Fibroblast of lung (primary cell): ENCODE measurements at regions not wholly inside any gene's neighbourhood (a gene's known extent, or its start where the extent isn't known, plus 50 kb on each side); places are given as distances from the start of the nearest gene placed in this dataset.
A peak's percentile ranks its signal among the peaks of the same experiment; 100 is the strongest.

Experiments used
- DNase-seq, 2 donors: peaks; one replicate each; pipeline versions ENCODE4 v3.0.0 to v3.0.0-alpha.2; 2010; ENCODE audit warnings: low read depth in 2 of 2
- H2AFZ ChIP-seq: 2 replicates; pipeline ENCODE4 v1.5.1; 2012; ENCODE audit warnings: low read length, control low read depth, inconsistent platforms
- H3K27ac ChIP-seq: 2 replicates; pipeline ENCODE4 v1.5.1; 2011; ENCODE audit warnings: low read length, control low read depth; ENCODE audit not compliant: insufficient read depth
- H3K27me3 ChIP-seq: 2 replicates; pipeline ENCODE4 v1.5.1; 2011; ENCODE audit warnings: mild to moderate bottlenecking, low read length; ENCODE audit not compliant: control insufficient read depth, insufficient read depth
- H3K36me3 ChIP-seq: 2 replicates; pipeline ENCODE4 v1.5.1; 2011; ENCODE audit warnings: low read length; ENCODE audit not compliant: control insufficient read depth, insufficient read depth
- H3K4me1 ChIP-seq: 2 replicates; pipeline ENCODE4 v1.5.1; 2011; ENCODE audit warnings: low read length; ENCODE audit not compliant: control insufficient read depth, insufficient read depth; ENCODE audit errors: extremely low read depth
- H3K4me2 ChIP-seq: 2 replicates; pipeline ENCODE4 v1.5.1; 2011; ENCODE audit warnings: low read length, control low read depth; ENCODE audit not compliant: insufficient read depth; ENCODE audit errors: extremely low read depth
- H3K4me3 ChIP-seq, 4 experiments: fragments of 200-600 bp in 1 of 4; sonication (generic) in 1 of 4; replicated peaks in 1 of 4; 2 replicates each; pipeline ENCODE4 v1.5.1; 2011 to 2016; ENCODE audit warnings: low read length in 4 of 4, low read depth in 3 of 4, mild to moderate bottlenecking in 3 of 4, control low read depth in 2 of 4, inconsistent platforms in 1 of 4, mixed read lengths in 1 of 4; ENCODE audit not compliant: insufficient read depth in 1 of 4; ENCODE audit errors: control extremely low read depth in 1 of 4
- H3K79me2 ChIP-seq: 2 replicates; pipeline ENCODE4 v1.5.1; 2012; ENCODE audit warnings: mild to moderate bottlenecking, low read length, inconsistent platforms; ENCODE audit not compliant: control insufficient read depth, insufficient read depth
- H3K9ac ChIP-seq: 2 replicates; pipeline ENCODE4 v1.5.1; 2011; ENCODE audit warnings: mild to moderate bottlenecking, low read length, control low read depth; ENCODE audit not compliant: insufficient read depth
- H3K9me3 ChIP-seq: 2 replicates; pipeline ENCODE4 v1.5.1; 2012; ENCODE audit warnings: low read depth, low read length; ENCODE audit not compliant: control insufficient read depth, insufficient read depth
- H4K20me1 ChIP-seq: 2 replicates; pipeline ENCODE4 v1.5.1; 2011; ENCODE audit warnings: low read length; ENCODE audit not compliant: control insufficient read depth, insufficient read depth; ENCODE audit errors: extremely low read depth
- EZH2 ChIP-seq: IDR thresholded peaks from 2 replicates; pipeline ENCODE4 v1.5.1; 2012; ENCODE audit warnings: low read length, control low read depth, mild to moderate bottlenecking; ENCODE audit errors: missing control alignments
- TF ChIP-seq, protein P1 (sequence below), 2 donors: IDR thresholded peaks in 1 of 2; conservative IDR thresholded peaks in 1 of 2; 1 replicate in 1 of 2; 2 replicates in 1 of 2; pipeline ENCODE4 v1.5.1; 2011 to 2012; ENCODE audit warnings: low read length in 2 of 2, control low read depth in 1 of 2, inconsistent platforms in 1 of 2, low read depth in 1 of 2, mild to moderate bottlenecking in 1 of 2

DNA sequence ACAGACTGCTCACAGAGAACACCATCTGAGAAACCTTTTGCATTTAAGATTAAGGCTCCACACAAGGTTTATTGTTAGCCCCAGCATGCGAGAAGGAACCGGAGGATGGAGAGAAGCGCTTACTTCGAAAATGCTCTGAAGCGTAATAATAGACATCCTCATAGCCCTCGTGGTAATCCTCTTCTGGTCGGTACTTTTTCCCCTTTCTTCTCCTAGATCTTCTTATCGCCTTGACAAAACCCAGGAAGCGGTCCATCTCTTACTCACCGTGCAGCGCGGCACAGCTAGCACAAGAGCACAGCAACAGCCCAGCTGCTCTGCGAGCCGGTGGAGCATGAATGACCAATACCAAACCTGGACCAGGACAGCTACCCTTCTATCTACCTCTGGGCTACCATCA, 125.1 kb upstream of the GRIP1 start:
- Histone ChIP-seq H3K4me2 (no peak overlapping the region), H3K27ac (no peak overlapping the region), H3K79me2 (no peaks in the 10 kb centered on the region), H4K20me1 (no peaks in the 10 kb centered on the region), H3K36me3 (no peaks in the 10 kb centered on the region), H2AFZ (no peak overlapping the region), H3K4me3 (no peak overlapping the region), H3K9me3 (no peaks in the 10 kb centered on the region), H3K4me1 (no peaks in the 10 kb centered on the region), H3K9ac (no peak overlapping the region), H3K27me3 (no peaks in the 10 kb centered on the region)
- peak in 1 of 2 donors; percentile 30 for DNase-seq
- TF ChIP-seq, protein P1, sequence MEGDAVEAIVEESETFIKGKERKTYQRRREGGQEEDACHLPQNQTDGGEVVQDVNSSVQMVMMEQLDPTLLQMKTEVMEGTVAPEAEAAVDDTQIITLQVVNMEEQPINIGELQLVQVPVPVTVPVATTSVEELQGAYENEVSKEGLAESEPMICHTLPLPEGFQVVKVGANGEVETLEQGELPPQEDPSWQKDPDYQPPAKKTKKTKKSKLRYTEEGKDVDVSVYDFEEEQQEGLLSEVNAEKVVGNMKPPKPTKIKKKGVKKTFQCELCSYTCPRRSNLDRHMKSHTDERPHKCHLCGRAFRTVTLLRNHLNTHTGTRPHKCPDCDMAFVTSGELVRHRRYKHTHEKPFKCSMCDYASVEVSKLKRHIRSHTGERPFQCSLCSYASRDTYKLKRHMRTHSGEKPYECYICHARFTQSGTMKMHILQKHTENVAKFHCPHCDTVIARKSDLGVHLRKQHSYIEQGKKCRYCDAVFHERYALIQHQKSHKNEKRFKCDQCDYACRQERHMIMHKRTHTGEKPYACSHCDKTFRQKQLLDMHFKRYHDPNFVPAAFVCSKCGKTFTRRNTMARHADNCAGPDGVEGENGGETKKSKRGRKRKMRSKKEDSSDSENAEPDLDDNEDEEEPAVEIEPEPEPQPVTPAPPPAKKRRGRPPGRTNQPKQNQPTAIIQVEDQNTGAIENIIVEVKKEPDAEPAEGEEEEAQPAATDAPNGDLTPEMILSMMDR (conservative IDR thresholded peaks at IDR 0.05 in 1 of 2, IDR thresholded peaks at IDR 0.05 in 1 of 2; ENCODE audit: low read depth in 1 of 2, low read length in 2 of 2), result no peak
- no peak for TF ChIP-seq EZH2

DNA sequence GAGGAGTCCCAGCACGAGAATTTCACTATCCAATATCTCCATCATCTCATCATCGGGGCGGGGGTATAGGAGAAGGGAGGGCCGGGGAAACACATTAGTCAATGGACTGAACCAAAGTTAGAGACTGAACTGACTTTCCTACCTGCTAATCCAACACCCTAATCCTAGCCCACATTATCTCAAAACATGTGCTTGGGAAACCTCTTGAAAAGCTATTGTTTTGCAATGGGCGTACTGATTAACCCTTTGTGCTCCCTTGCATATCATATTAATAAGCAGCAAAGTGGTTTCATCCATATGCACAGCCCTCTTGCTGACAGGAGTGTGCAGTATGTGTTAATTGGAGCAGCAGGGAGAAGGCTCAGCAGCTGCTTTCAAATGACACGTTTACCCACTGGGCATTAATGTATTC, 125.7 kb upstream of the GRIP1 start:
- no peak overlapping the region for H3K4me3 ChIP-seq
- no peaks in the 10 kb centered on the region for H3K36me3 ChIP-seq
- H3K4me1 ChIP-seq, result no peaks in the 10 kb centered on the region
- H3K9me3 ChIP-seq, result no peaks in the 10 kb centered on the region
- no peak for TF ChIP-seq EZH2
- TF ChIP-seq, protein P1 (conservative IDR thresholded peaks at IDR 0.05 in 1 of 2, IDR thresholded peaks at IDR 0.05 in 1 of 2; ENCODE audit: low read depth in 1 of 2, low read length in 2 of 2), result no peak
- H2AFZ ChIP-seq, result no peak overlapping the region
- H3K27me3 ChIP-seq, result no peaks in the 10 kb centered on the region
- H3K79me2 ChIP-seq, result no peaks in the 10 kb centered on the region
- no peak overlapping the region for H3K27ac ChIP-seq
- H3K9ac ChIP-seq, result no peak overlapping the region
- H3K4me2 ChIP-seq, result no peak overlapping the region
- H4K20me1 ChIP-seq, result no peaks in the 10 kb centered on the region
- no peak for DNase-seq

DNA sequence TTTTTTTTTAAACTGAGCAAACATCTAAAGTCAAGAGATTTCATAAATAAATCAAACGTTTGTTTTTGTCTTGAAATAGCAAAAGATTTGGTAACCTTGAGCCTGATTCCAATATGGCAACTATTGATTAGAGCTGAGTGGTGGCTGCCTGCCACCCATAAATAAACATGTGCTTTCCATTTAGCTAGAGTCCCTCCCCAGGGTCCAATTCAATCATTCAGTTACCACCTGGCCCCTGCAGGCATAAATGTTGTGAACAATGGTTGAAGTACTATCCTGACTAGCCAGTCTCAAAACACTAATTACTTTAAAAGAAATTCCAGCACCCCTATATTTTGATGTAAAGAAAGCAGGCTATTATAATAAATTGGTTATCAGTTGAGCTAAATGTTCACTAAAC, 129.7 kb upstream of the GRIP1 start:
- Histone ChIP-seq H2AFZ (no peak overlapping the region), H3K27ac (no peak overlapping the region), H3K79me2 (no peaks in the 10 kb centered on the region), H3K4me1 (no peaks in the 10 kb centered on the region), H3K9me3 (no peaks in the 10 kb centered on the region), H3K4me3 (no peak overlapping the region), H3K27me3 (no peaks in the 10 kb centered on the region), H3K4me2 (no peak overlapping the region), H3K36me3 (no peaks in the 10 kb centered on the region), H4K20me1 (no peaks in the 10 kb centered on the region), H3K9ac (no peak overlapping the region)
- DNase-seq, result no peak
- no peak for TF ChIP-seq EZH2
- TF ChIP-seq, protein P1 (conservative IDR thresholded peaks at IDR 0.05 in 1 of 2, IDR thresholded peaks at IDR 0.05 in 1 of 2; ENCODE audit: low read depth in 1 of 2, low read length in 2 of 2), result no peak
